ENCODE measurements at regions not wholly inside any gene's neighbourhood (a gene's known extent, or its start where the extent isn't known, plus 50 kb on each side); places are given as distances from the start of the nearest gene placed in this dataset.

GRCh38 chr6:8637896-8638597 lies 202.7 kb upstream of the SLC35B3 start:
- TF ChIP-seq POLR2A (IDR thresholded peaks at IDR 0.05), result no peak
- no peak for TF ChIP-seq CTCF (IDR thresholded peaks at IDR 0.05)
